ENCODE measurements at regions not wholly inside any gene's neighbourhood (a gene's known extent, or its start where the extent isn't known, plus 50 kb on each side); places are given as distances from the start of the nearest gene placed in this dataset.

DNA sequence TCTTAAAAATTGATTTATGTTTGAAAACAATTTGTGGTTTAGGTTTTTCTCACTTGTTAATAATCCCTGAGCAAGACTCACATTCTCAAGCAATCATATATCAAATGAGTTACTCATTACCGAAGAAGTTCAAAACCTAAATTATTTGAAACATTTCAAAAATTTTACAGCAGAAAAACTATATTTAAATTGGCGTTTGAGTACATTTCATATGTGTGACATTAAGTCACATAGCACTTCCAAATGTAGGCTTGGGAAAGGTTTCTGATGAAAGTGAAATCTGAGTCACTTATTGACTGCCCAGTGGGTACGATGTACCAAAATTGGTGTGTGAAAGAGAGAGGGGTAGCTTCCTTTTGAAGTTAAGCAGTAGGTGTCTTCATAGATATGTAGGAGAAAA lies 411.4 kb upstream of the SGCD start:
- TF ChIP-seq POLR2A (IDR thresholded peaks at IDR 0.05) = no peak
- TF ChIP-seq, protein P1, sequence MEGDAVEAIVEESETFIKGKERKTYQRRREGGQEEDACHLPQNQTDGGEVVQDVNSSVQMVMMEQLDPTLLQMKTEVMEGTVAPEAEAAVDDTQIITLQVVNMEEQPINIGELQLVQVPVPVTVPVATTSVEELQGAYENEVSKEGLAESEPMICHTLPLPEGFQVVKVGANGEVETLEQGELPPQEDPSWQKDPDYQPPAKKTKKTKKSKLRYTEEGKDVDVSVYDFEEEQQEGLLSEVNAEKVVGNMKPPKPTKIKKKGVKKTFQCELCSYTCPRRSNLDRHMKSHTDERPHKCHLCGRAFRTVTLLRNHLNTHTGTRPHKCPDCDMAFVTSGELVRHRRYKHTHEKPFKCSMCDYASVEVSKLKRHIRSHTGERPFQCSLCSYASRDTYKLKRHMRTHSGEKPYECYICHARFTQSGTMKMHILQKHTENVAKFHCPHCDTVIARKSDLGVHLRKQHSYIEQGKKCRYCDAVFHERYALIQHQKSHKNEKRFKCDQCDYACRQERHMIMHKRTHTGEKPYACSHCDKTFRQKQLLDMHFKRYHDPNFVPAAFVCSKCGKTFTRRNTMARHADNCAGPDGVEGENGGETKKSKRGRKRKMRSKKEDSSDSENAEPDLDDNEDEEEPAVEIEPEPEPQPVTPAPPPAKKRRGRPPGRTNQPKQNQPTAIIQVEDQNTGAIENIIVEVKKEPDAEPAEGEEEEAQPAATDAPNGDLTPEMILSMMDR (IDR thresholded peaks at IDR 0.05) = no peak
